Ishikawa (cell line): ENCODE measurements at regions not wholly inside any gene's neighbourhood (a gene's known extent, or its start where the extent isn't known, plus 50 kb on each side); places are given as distances from the start of the nearest gene placed in this dataset.

Experiments
- CEBPB ChIP-seq: IDR thresholded peaks from 2 replicates; pipeline ENCODE4 v1.6.1; 2012
- CREB1 ChIP-seq: IDR thresholded peaks from 2 replicates; pipeline ENCODE4 v1.6.1; 2012; ENCODE audit warnings: low read depth
- EGR1 ChIP-seq: IDR thresholded peaks from 2 replicates; pipeline ENCODE4 v1.6.1; 2012
- EP300 ChIP-seq: IDR thresholded peaks from 2 replicates; pipeline ENCODE4 v1.6.1; 2012; ENCODE audit warnings: borderline replicate concordance
- FOXM1 ChIP-seq: IDR thresholded peaks from 2 replicates; pipeline ENCODE4 v1.6.1; 2012; ENCODE audit warnings: low read depth, borderline replicate concordance
- NFIC ChIP-seq: IDR thresholded peaks from 2 replicates; pipeline ENCODE4 v1.6.1; 2012
- RAD21 ChIP-seq: IDR thresholded peaks from 2 replicates; pipeline ENCODE4 v1.6.1; 2012; ENCODE audit warnings: low read depth
- TAF1 ChIP-seq: IDR thresholded peaks from 2 replicates; pipeline ENCODE4 v1.6.1; 2012; ENCODE audit warnings: low read depth, mild to moderate bottlenecking
- TCF12 ChIP-seq: IDR thresholded peaks from 2 replicates; pipeline ENCODE4 v1.6.1; 2012; ENCODE audit warnings: low read depth
- TEAD4 ChIP-seq: IDR thresholded peaks from 2 replicates; pipeline ENCODE4 v1.6.1; 2012
- YY1 ChIP-seq: IDR thresholded peaks from 2 replicates; pipeline ENCODE4 v1.6.1; 2012; ENCODE audit warnings: low read depth
- ZBTB7A ChIP-seq: IDR thresholded peaks from 2 replicates; pipeline ENCODE4 v1.6.1; 2012; ENCODE audit warnings: low read depth
- TF ChIP-seq, protein P1 (sequence below): IDR thresholded peaks from 2 replicates; pipeline ENCODE4 v1.6.1; 2012
- TF ChIP-seq, protein P2 (sequence below): IDR thresholded peaks from 2 replicates; pipeline ENCODE4 v1.6.1; 2012
- TF ChIP-seq, protein P3 (sequence below): IDR thresholded peaks from 2 replicates; pipeline ENCODE4 v1.6.1; 2012; ENCODE audit warnings: low read depth, mild to moderate bottlenecking

DNA sequence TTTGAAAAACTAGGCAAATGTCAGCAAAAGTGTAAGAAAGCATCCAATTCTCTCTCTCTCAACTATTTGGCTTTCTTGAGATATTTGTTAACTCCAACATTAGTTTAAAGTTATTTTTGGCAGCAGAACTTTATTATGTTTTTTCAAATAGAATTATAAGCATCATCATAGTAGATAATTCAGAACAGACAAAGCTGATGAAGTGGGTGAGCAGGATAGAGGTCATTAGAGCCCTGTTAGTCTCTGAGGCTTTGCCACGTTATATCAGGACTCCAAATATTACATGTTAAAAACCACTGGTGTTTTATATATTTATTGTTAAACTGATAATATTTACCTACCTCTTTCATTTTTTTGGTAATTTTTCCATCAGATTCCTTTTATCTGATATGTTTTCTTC lies 903.0 kb downstream of the FSTL5 start:
- TF ChIP-seq TEAD4 (no peak), TAF1 (no peak), TCF12 (no peak), EP300 (no peak), EGR1 (no peak)
- TF ChIP-seq, protein P1, sequence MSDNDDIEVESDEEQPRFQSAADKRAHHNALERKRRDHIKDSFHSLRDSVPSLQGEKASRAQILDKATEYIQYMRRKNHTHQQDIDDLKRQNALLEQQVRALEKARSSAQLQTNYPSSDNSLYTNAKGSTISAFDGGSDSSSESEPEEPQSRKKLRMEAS, result no peak
- TF ChIP-seq, protein P2, sequence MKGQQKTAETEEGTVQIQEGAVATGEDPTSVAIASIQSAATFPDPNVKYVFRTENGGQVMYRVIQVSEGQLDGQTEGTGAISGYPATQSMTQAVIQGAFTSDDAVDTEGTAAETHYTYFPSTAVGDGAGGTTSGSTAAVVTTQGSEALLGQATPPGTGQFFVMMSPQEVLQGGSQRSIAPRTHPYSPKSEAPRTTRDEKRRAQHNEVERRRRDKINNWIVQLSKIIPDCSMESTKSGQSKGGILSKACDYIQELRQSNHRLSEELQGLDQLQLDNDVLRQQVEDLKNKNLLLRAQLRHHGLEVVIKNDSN, result no peak

DNA sequence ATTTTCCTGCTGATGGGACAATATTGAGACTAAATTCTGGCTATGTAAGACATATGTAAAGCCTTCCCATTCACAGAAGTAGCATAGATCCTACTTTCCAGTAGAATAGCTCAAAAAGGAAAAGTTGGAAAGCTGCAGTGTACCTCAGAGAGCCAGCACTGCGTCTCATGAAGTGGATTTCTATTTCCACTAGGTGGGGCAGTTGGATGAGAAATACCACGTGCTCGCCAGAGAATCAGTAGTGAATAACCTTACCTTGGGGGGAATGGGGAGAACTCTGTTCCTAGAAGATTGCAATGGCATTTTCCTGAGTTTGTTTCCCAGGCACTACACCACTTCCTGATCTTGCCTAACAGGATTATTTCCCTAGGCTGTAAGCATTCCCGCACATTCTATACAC lies 907.1 kb downstream of the FSTL5 start:
- TF ChIP-seq TCF12 (no peak), RAD21 (peak; percentile 43)

DNA sequence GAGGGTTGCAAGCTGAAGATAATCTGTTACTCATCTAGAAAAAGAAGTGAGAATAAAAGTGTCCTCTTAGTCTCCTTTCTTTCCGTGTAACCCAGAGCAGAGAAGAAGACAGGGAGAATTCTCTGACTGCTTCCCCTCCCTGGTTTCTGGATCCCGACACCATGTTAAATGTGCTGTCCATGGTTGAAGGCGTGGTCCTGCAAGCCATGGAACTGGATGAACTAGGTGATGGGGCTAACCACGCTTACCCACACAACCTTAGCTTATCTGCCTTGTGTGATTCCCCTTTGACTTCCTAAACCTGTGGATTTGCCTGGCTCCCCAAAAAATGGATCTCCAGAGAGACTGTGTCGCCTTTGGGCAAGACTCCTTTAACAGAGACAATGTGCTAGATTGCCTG lies 907.6 kb downstream of the FSTL5 start:
- TF ChIP-seq, protein P2, result peak; percentile 50; the same call in 1 of the 2 replicates
- TF ChIP-seq EP300 (no peak), TCF12 (no peak), EGR1 (no peak), NFIC (no peak)

DNA sequence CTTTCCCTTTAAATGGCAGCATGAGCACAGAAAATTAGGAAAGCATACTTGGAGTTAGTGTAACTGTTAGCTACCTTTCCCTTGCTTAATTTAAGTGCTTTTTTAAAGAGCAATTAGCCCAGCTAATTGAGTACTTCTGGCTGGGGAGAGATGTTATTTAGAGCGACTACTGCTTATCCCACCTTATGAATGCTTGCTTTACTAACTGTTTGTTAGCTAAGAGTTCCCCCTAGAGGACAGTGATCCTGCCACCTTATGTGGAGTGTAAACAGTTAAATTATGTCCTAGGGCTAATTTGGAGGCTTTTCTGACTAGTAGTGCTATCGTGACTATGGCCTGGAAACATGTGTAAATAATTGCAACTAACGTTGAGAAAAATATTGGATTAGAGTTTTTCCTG lies 909.4 kb downstream of the FSTL5 start:
- TF ChIP-seq EP300, result no peak
- TF ChIP-seq RAD21, result 0 out of 2 replicates have a peak, but pooled peaks have one; percentile 9
- TF ChIP-seq NFIC, result no peak
- no peak for TF ChIP-seq CEBPB
- TF ChIP-seq, protein P2, result no peak

DNA sequence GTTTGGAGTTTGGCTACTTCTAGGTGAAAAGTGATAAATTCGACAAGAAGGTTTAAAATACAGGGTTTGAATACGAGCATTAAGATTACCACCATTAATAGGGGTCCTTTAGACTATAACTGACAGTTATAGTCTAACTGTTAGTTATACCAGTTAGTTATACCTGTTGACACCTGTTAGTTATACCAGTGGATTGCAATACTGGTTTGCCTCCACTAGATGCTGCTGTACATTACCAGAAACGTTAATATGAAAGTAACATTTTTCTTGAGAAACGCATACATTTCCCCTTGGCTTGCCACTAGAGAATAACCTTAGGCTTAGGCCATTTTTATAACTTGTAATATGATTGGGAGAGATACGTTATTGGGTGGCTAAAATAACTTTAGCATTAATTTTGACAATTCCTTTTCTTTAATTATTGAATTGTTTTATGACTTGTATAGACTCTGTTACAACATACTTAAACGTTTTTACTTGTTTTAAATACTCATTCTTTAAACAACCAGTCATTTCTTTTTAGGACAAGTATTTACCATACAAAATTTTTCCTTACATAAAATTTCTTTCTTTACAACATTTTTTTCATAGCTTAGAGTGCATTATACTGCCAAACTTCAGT lies 911.2 kb downstream of the FSTL5 start:
- TF ChIP-seq RAD21 (peak; percentile 70), ZBTB7A (no peak)

DNA sequence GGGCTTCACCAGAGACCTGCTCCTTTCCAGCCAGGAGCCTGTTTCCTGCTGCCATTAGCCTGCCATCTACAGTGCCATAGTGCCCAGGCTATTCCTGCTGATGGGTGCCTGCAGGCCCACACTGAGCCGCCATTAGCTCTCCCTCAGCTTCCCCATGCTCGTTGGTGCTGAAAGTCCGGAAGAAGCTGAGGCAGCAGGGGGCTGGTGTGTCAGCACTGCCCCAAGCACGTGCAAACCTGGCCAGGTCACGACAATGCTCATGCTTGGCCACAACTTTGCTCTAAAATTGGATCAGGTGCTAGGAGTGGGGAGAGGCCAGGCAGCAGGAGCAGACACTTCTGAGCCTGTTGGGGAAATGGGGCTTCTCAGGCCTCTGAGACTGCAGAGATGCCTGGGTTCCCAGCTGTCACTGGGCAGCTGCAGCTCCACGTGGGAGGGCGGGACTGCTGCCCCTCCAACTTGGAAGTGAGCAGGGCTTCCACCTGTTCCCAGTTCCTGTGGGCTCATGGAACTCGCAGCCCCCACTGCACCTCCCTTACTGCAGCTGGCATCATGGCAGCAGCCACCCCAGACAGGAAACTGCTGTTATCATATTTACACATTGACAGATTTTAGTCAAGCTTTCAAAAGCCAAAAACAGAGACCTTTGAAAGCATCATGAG lies 913.9 kb downstream of the FSTL5 start:
- TF ChIP-seq CEBPB (no peak), YY1 (no peak), TAF1 (no peak), TCF12 (no peak), NFIC (no peak), RAD21 (no peak), FOXM1 (no peak), EGR1 (no peak), EP300 (no peak), CREB1 (no peak), TEAD4 (no peak), ZBTB7A (no peak)
- TF ChIP-seq, protein P3, sequence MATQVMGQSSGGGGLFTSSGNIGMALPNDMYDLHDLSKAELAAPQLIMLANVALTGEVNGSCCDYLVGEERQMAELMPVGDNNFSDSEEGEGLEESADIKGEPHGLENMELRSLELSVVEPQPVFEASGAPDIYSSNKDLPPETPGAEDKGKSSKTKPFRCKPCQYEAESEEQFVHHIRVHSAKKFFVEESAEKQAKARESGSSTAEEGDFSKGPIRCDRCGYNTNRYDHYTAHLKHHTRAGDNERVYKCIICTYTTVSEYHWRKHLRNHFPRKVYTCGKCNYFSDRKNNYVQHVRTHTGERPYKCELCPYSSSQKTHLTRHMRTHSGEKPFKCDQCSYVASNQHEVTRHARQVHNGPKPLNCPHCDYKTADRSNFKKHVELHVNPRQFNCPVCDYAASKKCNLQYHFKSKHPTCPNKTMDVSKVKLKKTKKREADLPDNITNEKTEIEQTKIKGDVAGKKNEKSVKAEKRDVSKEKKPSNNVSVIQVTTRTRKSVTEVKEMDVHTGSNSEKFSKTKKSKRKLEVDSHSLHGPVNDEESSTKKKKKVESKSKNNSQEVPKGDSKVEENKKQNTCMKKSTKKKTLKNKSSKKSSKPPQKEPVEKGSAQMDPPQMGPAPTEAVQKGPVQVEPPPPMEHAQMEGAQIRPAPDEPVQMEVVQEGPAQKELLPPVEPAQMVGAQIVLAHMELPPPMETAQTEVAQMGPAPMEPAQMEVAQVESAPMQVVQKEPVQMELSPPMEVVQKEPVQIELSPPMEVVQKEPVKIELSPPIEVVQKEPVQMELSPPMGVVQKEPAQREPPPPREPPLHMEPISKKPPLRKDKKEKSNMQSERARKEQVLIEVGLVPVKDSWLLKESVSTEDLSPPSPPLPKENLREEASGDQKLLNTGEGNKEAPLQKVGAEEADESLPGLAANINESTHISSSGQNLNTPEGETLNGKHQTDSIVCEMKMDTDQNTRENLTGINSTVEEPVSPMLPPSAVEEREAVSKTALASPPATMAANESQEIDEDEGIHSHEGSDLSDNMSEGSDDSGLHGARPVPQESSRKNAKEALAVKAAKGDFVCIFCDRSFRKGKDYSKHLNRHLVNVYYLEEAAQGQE, result no peak
- TF ChIP-seq, protein P2, result no peak
- TF ChIP-seq, protein P1, result no peak

DNA sequence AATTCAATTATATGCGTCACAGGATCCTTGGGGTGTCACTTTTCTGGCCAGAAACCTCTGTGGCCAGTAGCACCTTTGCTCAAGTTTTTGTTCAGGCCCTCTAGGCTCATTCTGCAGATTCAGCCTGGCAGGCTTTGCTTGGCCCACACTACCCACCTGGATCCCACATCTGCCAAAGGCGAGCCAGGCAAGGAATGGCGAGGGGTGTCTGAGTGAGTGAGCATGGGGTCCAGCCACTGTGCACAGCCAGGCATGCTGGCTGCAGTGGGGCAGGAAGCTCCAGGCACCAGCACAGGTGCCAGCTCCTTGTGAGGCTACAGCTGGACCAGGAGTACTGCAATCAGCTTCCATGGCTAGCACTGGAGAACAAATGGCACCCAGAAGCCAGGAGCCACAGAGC lies 914.9 kb downstream of the FSTL5 start:
- TF ChIP-seq NFIC, result no peak
- TF ChIP-seq FOXM1, result no peak
- TF ChIP-seq ZBTB7A, result no peak
- TF ChIP-seq EGR1, result no peak
- TF ChIP-seq TCF12, result no peak
- TF ChIP-seq, protein P3, result no peak
- TF ChIP-seq, protein P1, result no peak
- no peak for TF ChIP-seq CEBPB
- no peak for TF ChIP-seq TEAD4
- no peak for TF ChIP-seq EP300
- no peak for TF ChIP-seq TAF1
- TF ChIP-seq, protein P2, result no peak
- TF ChIP-seq RAD21, result no peak
- TF ChIP-seq CREB1, result no peak
- no peak for TF ChIP-seq YY1
